Activated B cell treated with CpG ODN at 0.5 μM for 24 hours (primary cell): ENCODE measurements at regions not wholly inside any gene's neighbourhood (a gene's known extent, or its start where the extent isn't known, plus 50 kb on each side); places are given as distances from the start of the nearest gene placed in this dataset.

Source experiments
- ATAC-seq: fragments of 200-7000 bp; cut with Tn5 transposase; one replicate; pipeline ENCODE4 v1.10.0; 2021; ENCODE audit warnings: low read depth, mild to moderate bottlenecking, moderate library complexity
- CTCF ChIA-PET: fragments of 350-600 bp; sonication (Branson Sonifier 250); formaldehyde crosslinking; loops from one replicate; lab custom pipeline; 2021; ENCODE audit warnings: antibody characterized with exemption; lab: Charles Lee
- POLR2A ChIA-PET: fragments of 350-600 bp; sonication (Branson Sonifier 250); formaldehyde crosslinking; loops from one replicate; lab custom pipeline; 2021; ENCODE audit warnings: antibody characterized with exemption; lab: Charles Lee
- DNase-seq: peaks from one replicate; pipeline ENCODE4 v3.0.0; 2022
- H3K27ac Mint-ChIP-seq: one replicate; pipeline ENCODE4 v1.8.0; 2020; ENCODE audit warnings: mixed read lengths
- H3K27me3 Mint-ChIP-seq: one replicate; pipeline ENCODE4 v1.8.0; 2021; ENCODE audit warnings: mixed read lengths
- H3K36me3 Mint-ChIP-seq: one replicate; pipeline ENCODE4 v1.8.0; 2021; ENCODE audit warnings: low read depth, mixed read lengths
- H3K4me1 Mint-ChIP-seq: one replicate; pipeline ENCODE4 v1.8.0; 2021; ENCODE audit warnings: mixed read lengths
- H3K4me3 Mint-ChIP-seq: one replicate; pipeline ENCODE4 v1.8.0; 2020; ENCODE audit warnings: mild to moderate bottlenecking, mixed read lengths
- H3K9me3 Mint-ChIP-seq: one replicate; pipeline ENCODE4 v1.8.0; 2020; ENCODE audit warnings: mixed read lengths
- CTCF ChIP-seq: fragments of 200-600 bp; IDR thresholded peaks from one replicate; pipeline ENCODE4 v1.8.0; 2022; ENCODE audit warnings: antibody characterized with exemption, mild to moderate bottlenecking
- intact Hi-C: fragments of 100-400 bp; cut with micrococcal nuclease; formaldehyde crosslinking; loops from one replicate; pipeline ENCODE4 v1.15.1; 2024

- intact Hi-C loops: no loop called here
- no peak for TF ChIP-seq CTCF
- H3K9me3 Mint-ChIP-seq: peaks cover 2% of the 10 kb centered on the region
- no peak overlapping the region for H3K4me3 Mint-ChIP-seq
- DNase-seq: no peak
- H3K36me3 Mint-ChIP-seq: no peaks in the 10 kb centered on the region
- no peak for ATAC-seq
- H3K27ac Mint-ChIP-seq: no peak overlapping the region
- H3K4me1 Mint-ChIP-seq: no peaks in the 10 kb centered on the region
- no peaks in the 10 kb centered on the region for H3K27me3 Mint-ChIP-seq
- ChIA-PET CTCF (no interaction called here), POLR2A (no interaction called here)
These were observed 1315.4 kb downstream of the PCDH9 start for GRCh38 chr13:65914716-65915115.

- no peaks in the 10 kb centered on the region for H3K36me3 Mint-ChIP-seq
- H3K4me1 Mint-ChIP-seq: no peaks in the 10 kb centered on the region
- H3K4me3 Mint-ChIP-seq: no peak overlapping the region
- no peak for ATAC-seq
- H3K9me3 Mint-ChIP-seq: peaks cover 5% of the 10 kb centered on the region
- intact Hi-C loops: no loop called here
- TF ChIP-seq CTCF: no peak
- ChIA-PET CTCF (no interaction called here), POLR2A (no interaction called here)
- H3K27me3 Mint-ChIP-seq: no peaks in the 10 kb centered on the region
- H3K27ac Mint-ChIP-seq: no peak overlapping the region
- DNase-seq: no peak
These were observed 1317.0 kb downstream of the PCDH9 start for GRCh38 chr13:65913173-65913572.

GRCh38 chr13:65912516-65912915 is 1317.6 kb downstream of the PCDH9 start:
- no peak overlapping the region for H3K4me3 Mint-ChIP-seq
- no peak for TF ChIP-seq CTCF
- H3K9me3 Mint-ChIP-seq: peaks cover 7% of the 10 kb centered on the region
- ChIA-PET POLR2A (no interaction called here), CTCF (no interaction called here)
- no peaks in the 10 kb centered on the region for H3K4me1 Mint-ChIP-seq
- DNase-seq (no peak), ATAC-seq (no peak)
- H3K27ac Mint-ChIP-seq: no peak overlapping the region
- no peaks in the 10 kb centered on the region for H3K27me3 Mint-ChIP-seq
- intact Hi-C loops: no loop called here
- no peaks in the 10 kb centered on the region for H3K36me3 Mint-ChIP-seq

GRCh38 chr13:65911546-65912193 is 1318.5 kb downstream of the PCDH9 start:
- H3K9me3 Mint-ChIP-seq: peaks cover 7% of the 10 kb centered on the region
- ChIA-PET CTCF (no interaction called here), POLR2A (no interaction called here)
- intact Hi-C loops: no loop called here
- no peak for TF ChIP-seq CTCF
- H3K27ac Mint-ChIP-seq: no peak overlapping the region
- no peaks in the 10 kb centered on the region for H3K36me3 Mint-ChIP-seq
- DNase-seq (no peak), ATAC-seq (no peak)
- no peaks in the 10 kb centered on the region for H3K27me3 Mint-ChIP-seq
- no peak overlapping the region for H3K4me3 Mint-ChIP-seq
- no peaks in the 10 kb centered on the region for H3K4me1 Mint-ChIP-seq

GRCh38 chr13:65909501-65909900 is 1320.6 kb downstream of the PCDH9 start:
- Mint-ChIP-seq H3K27ac (no peak overlapping the region), H3K4me1 (no peaks in the 10 kb centered on the region), H3K4me3 (no peak overlapping the region), H3K27me3 (no peaks in the 10 kb centered on the region), H3K9me3 (peaks cover 12% of the 10 kb centered on the region), H3K36me3 (no peaks in the 10 kb centered on the region)
- DNase-seq (no peak), ATAC-seq (no peak)
- ChIA-PET POLR2A (no interaction called here), CTCF (no interaction called here)
- no peak for TF ChIP-seq CTCF
- intact Hi-C loops: no loop called here
